Putamen (tissue), 1 donor: ENCODE measurements at regions not wholly inside any gene's neighbourhood (a gene's known extent, or its start where the extent isn't known, plus 50 kb on each side); places are given as distances from the start of the nearest gene placed in this dataset.

Experiments
- DNase-seq: peaks from one replicate; pipeline ENCODE4 v3.0.0-alpha.2; 2016; ENCODE audit warnings: low spot score

- DNase-seq = no peak
These were observed 198.7 kb downstream of the SKIDA1 start for GRCh38 chr10:21326594-21327288.

- DNase-seq = no peak
These were observed 206.8 kb downstream of the SKIDA1 start for GRCh38 chr10:21318540-21319167.

- no peak for DNase-seq
These were observed 207.6 kb downstream of the SKIDA1 start for GRCh38 chr10:21317902-21318301.

DNA sequence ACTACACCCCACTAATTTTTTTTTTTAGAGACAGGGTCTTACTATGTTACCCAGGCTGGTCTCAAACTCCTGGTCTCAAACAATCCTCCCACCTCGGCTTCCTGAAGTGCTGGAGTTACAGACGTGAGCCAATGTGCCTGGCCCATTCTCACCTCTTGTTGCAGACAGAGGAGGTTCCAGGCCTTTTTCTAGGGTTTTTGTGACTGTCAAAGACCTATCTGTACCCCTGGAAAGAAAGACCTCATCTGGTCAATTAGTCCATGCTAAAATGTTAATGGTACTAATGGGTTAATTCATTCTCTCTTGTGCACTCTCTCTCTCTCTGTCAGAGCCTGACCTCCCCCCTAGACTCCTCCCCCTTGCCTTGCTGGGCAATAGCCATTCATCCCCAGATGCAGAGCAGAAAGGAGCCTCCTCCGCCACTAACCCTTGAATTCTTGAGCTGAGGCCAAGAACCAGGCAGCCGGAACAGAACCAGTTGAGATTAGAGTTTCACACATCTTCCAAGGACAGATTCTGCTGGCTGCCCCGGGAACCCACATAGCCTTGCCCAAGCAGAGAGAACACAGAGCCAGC is 209.7 kb downstream of the SKIDA1 start:
- peak; percentile 3 for DNase-seq

DNA sequence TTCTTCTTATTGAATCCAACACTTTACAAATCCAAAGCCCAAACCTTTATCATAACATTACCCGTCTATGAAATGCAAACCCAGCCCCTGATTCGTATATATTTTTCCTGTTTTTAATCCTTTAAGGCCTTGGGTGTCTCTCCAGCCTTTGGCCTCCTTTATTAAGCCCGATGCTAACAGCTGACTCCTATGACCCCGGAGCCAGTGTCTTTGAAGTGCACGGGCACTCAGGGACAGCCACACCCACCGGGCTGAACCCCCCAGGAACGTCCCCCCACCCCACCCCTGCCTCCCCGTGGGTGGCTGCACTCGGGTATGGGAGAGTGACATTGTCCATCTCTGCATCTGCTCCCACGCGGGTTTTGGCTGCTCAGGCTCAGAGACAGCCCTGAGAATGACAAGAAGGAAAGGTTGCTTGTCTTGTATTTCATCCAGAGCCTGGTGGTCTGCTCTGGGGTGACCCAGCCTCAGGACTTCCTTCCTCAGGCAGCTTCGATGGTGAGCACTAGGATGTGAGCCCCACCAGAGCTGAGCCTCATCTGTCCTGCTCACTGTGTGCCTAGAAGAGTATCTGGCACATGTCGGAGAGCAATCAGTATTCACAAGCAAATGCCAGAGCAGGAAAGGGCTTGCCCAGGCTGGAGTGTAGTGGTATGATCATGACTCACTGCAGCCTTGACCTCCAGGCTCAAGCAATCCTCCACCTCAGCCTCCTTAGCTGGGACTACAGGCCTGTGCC is 210.4 kb downstream of the SKIDA1 start:
- DNase-seq = no peak

GRCh38 chr10:21314111-21314626 is 211.3 kb downstream of the SKIDA1 start:
- no peak for DNase-seq

- no peak for DNase-seq
These were observed 211.8 kb downstream of the SKIDA1 start for GRCh38 chr10:21313691-21314090.

GRCh38 chr10:21311426-21311825 is 214.1 kb downstream of the SKIDA1 start:
- DNase-seq = no peak

GRCh38 chr10:21309427-21309826 is 216.1 kb downstream of the SKIDA1 start:
- no peak for DNase-seq

- no peak for DNase-seq
These were observed 216.5 kb downstream of the SKIDA1 start for GRCh38 chr10:21308946-21309345.

DNA sequence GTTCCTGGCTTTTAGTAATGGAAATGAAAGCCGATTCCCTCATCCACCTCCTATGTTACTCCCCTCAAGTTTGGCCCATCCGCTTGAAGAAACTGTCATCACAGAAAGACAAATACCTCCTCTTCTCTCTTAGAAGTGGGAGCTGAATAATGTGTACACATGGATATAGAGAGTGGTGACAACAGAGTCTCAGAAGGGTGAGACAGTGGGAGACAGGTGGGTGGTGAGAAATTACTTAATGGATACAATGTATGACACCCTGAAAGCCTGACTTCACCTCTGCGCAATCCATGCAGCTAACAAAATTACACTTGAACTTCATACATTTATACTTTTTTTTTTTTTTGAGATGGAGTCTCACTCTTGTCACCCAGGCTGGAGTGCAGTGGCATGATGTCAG is 217.5 kb downstream of the SKIDA1 start:
- DNase-seq = no peak

DNA sequence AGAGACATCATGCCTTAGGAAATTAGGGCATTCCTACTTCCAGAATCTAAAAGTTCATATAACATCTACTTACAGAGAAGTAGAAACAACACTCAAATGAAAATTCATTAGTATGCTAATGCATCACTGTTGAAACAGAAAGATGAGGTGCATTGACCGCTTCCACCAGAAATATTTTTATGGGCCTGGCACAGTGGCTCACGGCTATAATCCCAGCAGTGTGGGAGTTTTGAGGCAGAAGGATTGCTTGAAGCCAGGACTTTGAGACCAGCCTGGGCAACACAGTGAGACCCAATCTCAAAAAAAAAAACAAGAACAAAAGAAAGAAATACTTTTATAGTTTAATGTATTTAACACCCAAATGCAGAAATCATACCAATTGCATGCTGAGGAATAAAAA is 220.9 kb downstream of the SKIDA1 start:
- no peak for DNase-seq

DNA sequence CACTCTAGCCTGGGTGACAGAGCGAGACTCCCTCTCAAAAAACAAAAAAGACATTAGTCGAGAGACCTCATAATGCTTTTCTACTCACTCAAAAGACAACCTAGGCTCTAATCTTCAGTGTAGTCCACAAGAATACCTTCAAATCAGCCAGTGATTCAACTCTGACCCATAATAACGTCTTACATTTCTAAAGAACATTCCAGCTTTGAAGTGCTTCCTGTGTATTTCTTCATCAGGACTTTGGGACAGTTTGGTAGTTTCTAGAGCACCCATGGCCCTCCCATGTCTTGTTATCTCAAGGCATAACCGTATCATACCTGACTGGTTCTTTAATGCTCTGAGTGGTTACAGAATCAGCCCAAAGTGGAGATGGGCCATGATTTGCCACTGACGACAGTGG is 221.3 kb downstream of the SKIDA1 start:
- DNase-seq = no peak

- DNase-seq = no peak
These were observed 224.9 kb downstream of the SKIDA1 start for GRCh38 chr10:21300551-21300950.

DNA sequence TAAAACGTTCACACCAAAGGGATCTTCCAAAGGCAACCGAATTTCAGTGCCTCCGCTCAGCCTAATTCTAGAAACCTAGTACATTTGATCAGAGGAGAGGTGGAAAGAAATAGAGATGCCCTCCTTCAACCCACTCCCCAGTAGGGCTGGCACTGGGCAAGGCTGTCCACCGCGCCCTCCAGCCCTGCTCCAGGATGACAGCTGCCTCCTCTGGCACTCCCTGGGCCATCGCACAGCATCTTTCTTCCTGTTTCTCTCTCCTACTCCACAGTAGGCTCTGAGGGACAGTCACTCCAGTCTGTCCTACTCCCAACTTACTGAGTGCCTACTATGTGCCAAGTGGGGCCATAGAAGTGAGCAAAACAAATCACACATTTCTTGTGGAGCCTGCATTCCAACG is 226.2 kb downstream of the SKIDA1 start:
- DNase-seq = no peak

DNA sequence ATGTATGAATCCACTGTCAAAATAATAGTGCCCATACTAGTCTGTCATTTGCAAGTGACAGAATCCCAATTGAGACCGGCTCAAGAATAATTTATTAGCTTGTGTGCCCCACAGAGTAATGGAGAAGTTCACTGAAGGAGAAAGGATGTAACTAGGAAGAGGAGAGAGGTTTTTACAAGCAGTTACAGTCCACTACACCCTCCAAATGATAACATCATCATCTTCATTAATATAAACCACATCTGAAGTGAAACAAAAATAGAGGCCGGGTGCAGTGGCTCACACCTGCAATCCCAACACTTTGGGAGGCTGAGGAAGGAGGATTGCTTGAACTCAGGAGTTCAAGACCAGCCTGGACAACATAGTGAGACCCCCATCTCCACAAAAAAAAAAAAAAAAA is 226.8 kb downstream of the SKIDA1 start:
- DNase-seq = no peak

- no peak for DNase-seq
These were observed 227.7 kb downstream of the SKIDA1 start for GRCh38 chr10:21297603-21298383.

- no peak for DNase-seq
These were observed 228.7 kb downstream of the SKIDA1 start for GRCh38 chr10:21296575-21297355.

DNA sequence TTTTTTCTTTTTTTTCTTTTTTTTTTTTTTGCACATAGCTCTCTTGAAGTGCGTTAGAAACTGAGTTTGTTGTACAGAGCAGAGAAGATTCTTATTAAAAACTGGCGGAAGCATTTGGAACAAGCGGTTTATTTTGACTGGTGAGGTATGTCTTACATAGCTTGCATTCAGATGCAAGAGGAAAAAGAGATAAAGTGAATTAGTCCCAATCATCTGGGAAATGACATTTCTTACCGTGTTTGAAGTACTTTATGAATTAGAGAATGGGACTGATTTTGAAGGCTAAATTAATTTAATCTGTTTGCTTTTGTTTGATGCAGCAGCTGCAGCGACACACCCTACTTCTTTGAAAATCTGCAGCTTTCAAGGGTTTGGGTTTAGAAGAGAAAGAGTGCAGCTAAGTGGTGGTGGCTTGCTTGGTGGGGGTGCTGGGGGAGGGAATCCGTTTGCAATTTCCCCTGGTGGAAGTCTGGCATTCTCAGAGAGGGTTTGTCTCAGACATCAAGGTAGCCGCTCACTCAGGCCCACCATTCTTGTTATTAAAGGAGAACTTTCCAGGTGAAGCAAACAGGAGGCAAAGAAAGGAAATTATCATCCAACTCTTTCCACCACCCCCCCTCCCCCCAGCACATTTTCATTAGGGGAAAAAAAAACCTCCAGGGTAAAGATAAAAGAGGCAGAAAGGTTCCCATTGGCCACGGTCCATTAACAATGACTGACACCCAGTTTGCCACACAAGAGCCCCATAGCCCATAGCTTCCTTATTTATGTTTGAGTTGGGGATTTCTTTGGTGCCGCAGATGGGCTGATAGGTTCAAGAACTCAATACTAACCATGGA is 231.7 kb downstream of the SKIDA1 start:
- no peak for DNase-seq
